Uterus (tissue), 3 donors: ENCODE measurements at regions not wholly inside any gene's neighbourhood (a gene's known extent, or its start where the extent isn't known, plus 50 kb on each side); places are given as distances from the start of the nearest gene placed in this dataset.

ENCODE experiments used
- DNase-seq, 2 donors: peaks; one replicate each; pipeline ENCODE4 v3.0.0-alpha.2; 2019 to 2020
- H3K27ac ChIP-seq, 2 donors: fragments of 200-600 bp; sonication (generic); 1 replicate in 1 of 2; 2 replicates in 1 of 2; pipeline ENCODE4 v1.5.1; 2016 to 2018
- H3K27me3 ChIP-seq, 2 donors: fragments of 200-600 bp; sonication (generic); one replicate each; pipeline ENCODE4 v1.5.1; 2018 to 2019; ENCODE audit warnings: control low read depth in 1 of 2
- H3K36me3 ChIP-seq, 2 donors: fragments of 200-600 bp; sonication (generic); one replicate each; pipeline ENCODE4 v1.5.1; 2019; ENCODE audit warnings: control low read depth in 1 of 2
- H3K4me1 ChIP-seq, 2 donors: fragments of 200-600 bp; sonication (generic); one replicate each; pipeline ENCODE4 v1.5.1; 2018 to 2019; ENCODE audit warnings: control low read depth in 1 of 2
- H3K4me3 ChIP-seq, 2 donors: fragments of 200-600 bp; sonication (generic); 1 replicate in 1 of 2; 2 replicates in 1 of 2; pipeline ENCODE4 v1.5.1; 2018 to 2019; ENCODE audit warnings: mild to moderate bottlenecking in 1 of 2
- H3K9me3 ChIP-seq, 2 donors: fragments of 200-600 bp; sonication (generic); one replicate each; pipeline ENCODE4 v1.5.1; 2019; ENCODE audit warnings: control low read depth in 1 of 2
- CTCF ChIP-seq, 4 experiments: fragments of 200-600 bp in 2 of 4; fragments of 450-650 bp in 2 of 4; sonication (generic) in 2 of 4; IDR thresholded peaks; one replicate each; pipeline ENCODE4 v1.5.1; 2016 to 2019; ENCODE audit warnings: antibody characterized with exemption in 4 of 4, mild to moderate bottlenecking in 2 of 4, moderate library complexity in 1 of 4
- POLR2A ChIP-seq, 2 donors: fragments of 450-650 bp; IDR thresholded peaks; one replicate each; pipeline ENCODE4 v1.6.1; 2016; ENCODE audit warnings: antibody characterized with exemption in 2 of 2, mild to moderate bottlenecking in 1 of 2, moderate library complexity in 1 of 2
- intact Hi-C: fragments of 100-400 bp; cut with DNase I; formaldehyde crosslinking; loops from one replicate; pipeline ENCODE4 v1.15.1; 2023; ENCODE audit warnings: low total_unique reads
- donor health status: DM: yes; HTN: yes; CAD: no.

GRCh38 chr12:126196263-126196662 is 1131.0 kb downstream of the AACS start:
- no peak overlapping the region for H3K27ac ChIP-seq
- DNase-seq, result no peak
- no peaks in the 10 kb centered on the region for H3K36me3 ChIP-seq
- H3K27me3 ChIP-seq, result no peaks in the 10 kb centered on the region
- intact Hi-C loops, result no loop called here
- TF ChIP-seq CTCF (IDR thresholded peaks at IDR 0.05) (no peak), POLR2A (IDR thresholded peaks at IDR 0.05) (no peak)
- no peaks in the 10 kb centered on the region for H3K4me1 ChIP-seq
- H3K4me3 ChIP-seq, result no peak overlapping the region
- no peaks in the 10 kb centered on the region for H3K9me3 ChIP-seq

- no peak overlapping the region for H3K4me3 ChIP-seq
- no peaks in the 10 kb centered on the region for H3K27me3 ChIP-seq
- no peaks in the 10 kb centered on the region for H3K9me3 ChIP-seq
- no peaks in the 10 kb centered on the region for H3K36me3 ChIP-seq
- DNase-seq, result no peak
- H3K27ac ChIP-seq, result no peak overlapping the region
- no peak for TF ChIP-seq CTCF (IDR thresholded peaks at IDR 0.05)
- no peak for TF ChIP-seq POLR2A (IDR thresholded peaks at IDR 0.05)
- H3K4me1 ChIP-seq, result no peaks in the 10 kb centered on the region
- intact Hi-C loops, result no loop called here
These were observed 1133.3 kb downstream of the AACS start for GRCh38 chr12:126198516-126198915.

- Histone ChIP-seq H3K36me3 (no peaks in the 10 kb centered on the region), H3K4me1 (no peaks in the 10 kb centered on the region), H3K27ac (no peak overlapping the region), H3K4me3 (no peak overlapping the region), H3K27me3 (no peaks in the 10 kb centered on the region), H3K9me3 (no peaks in the 10 kb centered on the region)
- TF ChIP-seq CTCF (IDR thresholded peaks at IDR 0.05) (no peak), POLR2A (IDR thresholded peaks at IDR 0.05) (no peak)
- no peak for DNase-seq
- intact Hi-C loops, result no loop called here
These were observed 1133.9 kb downstream of the AACS start for GRCh38 chr12:126198966-126199692.

- Histone ChIP-seq H3K4me1 (no peaks in the 10 kb centered on the region), H3K4me3 (no peak overlapping the region), H3K27me3 (no peaks in the 10 kb centered on the region), H3K9me3 (no peaks in the 10 kb centered on the region), H3K27ac (no peak overlapping the region), H3K36me3 (no peaks in the 10 kb centered on the region)
- intact Hi-C loops, result no loop called here
- DNase-seq, result no peak
- TF ChIP-seq CTCF (IDR thresholded peaks at IDR 0.05) (no peak), POLR2A (IDR thresholded peaks at IDR 0.05) (no peak)
These were observed 1136.8 kb downstream of the AACS start for GRCh38 chr12:126201981-126202537.

- TF ChIP-seq CTCF (IDR thresholded peaks at IDR 0.05) (no peak), POLR2A (IDR thresholded peaks at IDR 0.05) (no peak)
- Histone ChIP-seq H3K36me3 (no peaks in the 10 kb centered on the region), H3K4me3 (no peak overlapping the region), H3K27ac (no peak overlapping the region), H3K9me3 (no peaks in the 10 kb centered on the region), H3K27me3 (no peaks in the 10 kb centered on the region), H3K4me1 (no peaks in the 10 kb centered on the region)
- intact Hi-C loops, result no loop called here
- DNase-seq, result no peak
These were observed 1139.1 kb downstream of the AACS start for GRCh38 chr12:126204326-126204725.
